ENCODE measurements at regions not wholly inside any gene's neighbourhood (a gene's known extent, or its start where the extent isn't known, plus 50 kb on each side); places are given as distances from the start of the nearest gene placed in this dataset.
A peak's percentile ranks its signal among the peaks of the same experiment; 100 is the strongest.

- no peak overlapping the region for H3K4me3 ChIP-seq (ENCODE audit: low read depth, low read length)
- TF ChIP-seq CTCF (IDR thresholded peaks at IDR 0.05; ENCODE audit: insufficient read depth, low read depth, low read length) = peak; percentile 74
- DNase-seq (ENCODE audit: low read depth) = peak; percentile 69
Observed at GRCh38 chr15:56821721-56822425, 88.6 kb upstream of the ZNF280D start.

- no peak overlapping the region for H3K4me3 ChIP-seq (ENCODE audit: low read depth, low read length)
- DNase-seq (ENCODE audit: low read depth) = no peak
- no peak for TF ChIP-seq CTCF (IDR thresholded peaks at IDR 0.05; ENCODE audit: insufficient read depth, low read depth, low read length)
Observed at GRCh38 chr15:56820333-56820732, 87.0 kb upstream of the ZNF280D start.

GRCh38 chr15:56817321-56818080 is 84.2 kb upstream of the ZNF280D start:
- no peak for TF ChIP-seq CTCF (IDR thresholded peaks at IDR 0.05; ENCODE audit: insufficient read depth, low read depth, low read length)
- no peak overlapping the region for H3K4me3 ChIP-seq (ENCODE audit: low read depth, low read length)
- DNase-seq (ENCODE audit: low read depth) = no peak

GRCh38 chr15:56816781-56817180 is 83.5 kb upstream of the ZNF280D start:
- DNase-seq (ENCODE audit: low read depth) = no peak
- no peak for TF ChIP-seq CTCF (IDR thresholded peaks at IDR 0.05; ENCODE audit: insufficient read depth, low read depth, low read length)
- no peak overlapping the region for H3K4me3 ChIP-seq (ENCODE audit: low read depth, low read length)

- H3K4me3 ChIP-seq (ENCODE audit: low read depth, low read length) = no peak overlapping the region
- DNase-seq (ENCODE audit: low read depth) = no peak
- no peak for TF ChIP-seq CTCF (IDR thresholded peaks at IDR 0.05; ENCODE audit: insufficient read depth, low read depth, low read length)
Observed at GRCh38 chr15:56815247-56815646, 81.9 kb upstream of the ZNF280D start.

GRCh38 chr15:56814429-56814828 is 81.1 kb upstream of the ZNF280D start:
- H3K4me3 ChIP-seq (ENCODE audit: low read depth, low read length) = no peak overlapping the region
- no peak for DNase-seq (ENCODE audit: low read depth)
- no peak for TF ChIP-seq CTCF (IDR thresholded peaks at IDR 0.05; ENCODE audit: insufficient read depth, low read depth, low read length)

All from fibroblast of villous mesenchyme (primary cell).